T-helper 1 cell (primary cell): ENCODE measurements at regions not wholly inside any gene's neighbourhood (a gene's known extent, or its start where the extent isn't known, plus 50 kb on each side); places are given as distances from the start of the nearest gene placed in this dataset.

Source experiments
- DNase-seq, 5 donors: peaks; one replicate each; pipeline ENCODE4 v3.0.0-alpha.2; 2012 to 2020

GRCh38 chr14:101151226-101151926 lies 247.9 kb upstream of the RTL1 start:
- DNase-seq = no peak

GRCh38 chr14:101151927-101152305 lies 248.4 kb upstream of the RTL1 start:
- DNase-seq = no peak

GRCh38 chr14:101152855-101153254 lies 249.3 kb upstream of the RTL1 start:
- no peak for DNase-seq

- no peak for DNase-seq
Measured at GRCh38 chr14:101153691-101154090, 250.2 kb upstream of the RTL1 start.

GRCh38 chr14:101155575-101155974 lies 252.1 kb upstream of the RTL1 start:
- no peak for DNase-seq

GRCh38 chr14:101167428-101167827 lies 263.9 kb upstream of the RTL1 start:
- no peak for DNase-seq

GRCh38 chr14:101169267-101169666 lies 265.7 kb upstream of the RTL1 start:
- DNase-seq = no peak

GRCh38 chr14:101171650-101172049 lies 268.1 kb upstream of the RTL1 start:
- DNase-seq = no peak

- DNase-seq = no peak
Measured at GRCh38 chr14:101173698-101174521, 270.4 kb upstream of the RTL1 start.

- no peak for DNase-seq
Measured at GRCh38 chr14:101174522-101174838, 271.0 kb upstream of the RTL1 start.

GRCh38 chr14:101174980-101175606 lies 271.6 kb upstream of the RTL1 start:
- no peak for DNase-seq

- DNase-seq = no peak
Measured at GRCh38 chr14:101175731-101176534, 272.4 kb upstream of the RTL1 start.

GRCh38 chr14:101176535-101177205 lies 273.1 kb upstream of the RTL1 start:
- no peak for DNase-seq

- no peak for DNase-seq
Measured at GRCh38 chr14:101177301-101177971, 273.9 kb upstream of the RTL1 start.

- no peak for DNase-seq
Measured at GRCh38 chr14:101178184-101179072, 274.9 kb upstream of the RTL1 start.

GRCh38 chr14:101179691-101180211 lies 276.2 kb upstream of the RTL1 start:
- DNase-seq = no peak

- DNase-seq = no peak
Measured at GRCh38 chr14:101181446-101182313, 278.2 kb upstream of the RTL1 start.

- DNase-seq = no peak
Measured at GRCh38 chr14:101182476-101182875, 279.0 kb upstream of the RTL1 start.

GRCh38 chr14:101183376-101184103 lies 280.0 kb upstream of the RTL1 start:
- DNase-seq = no peak
